ENCODE measurements at regions not wholly inside any gene's neighbourhood (a gene's known extent, or its start where the extent isn't known, plus 50 kb on each side); places are given as distances from the start of the nearest gene placed in this dataset.
"Not testable (repeated sequence)": the region's sequence is repeated elsewhere in the genome, so short reads cannot be mapped to it uniquely, and the experiment has no call there.

- DNase-seq: not testable (repeated sequence)
These were observed 52.5 kb downstream of the KIAA0408 start for GRCh38 chr6:127406722-127407121.

- DNase-seq: no peak
These were observed 53.1 kb downstream of the KIAA0408 start for GRCh38 chr6:127406122-127406521.

- DNase-seq: no peak
These were observed 54.5 kb downstream of the KIAA0408 start for GRCh38 chr6:127404594-127405178.

GRCh38 chr6:127404133-127404532, 55.1 kb downstream of the KIAA0408 start:
- DNase-seq: no peak

GRCh38 chr6:127403636-127404035, 55.6 kb downstream of the KIAA0408 start:
- no peak for DNase-seq

- DNase-seq: no peak
These were observed 56.1 kb downstream of the KIAA0408 start for GRCh38 chr6:127402890-127403617.

- DNase-seq: no peak
These were observed 54.6 kb upstream of the ECHDC1 start for GRCh38 chr6:127397729-127398630.

GRCh38 chr6:127397171-127397597, 53.8 kb upstream of the ECHDC1 start:
- DNase-seq: peak; percentile 52
